NT2/D1 (cell line): ENCODE measurements at regions not wholly inside any gene's neighbourhood (a gene's known extent, or its start where the extent isn't known, plus 50 kb on each side); places are given as distances from the start of the nearest gene placed in this dataset.

ENCODE experiments used
- SUZ12 ChIP-seq: IDR thresholded peaks from 2 replicates; pipeline ENCODE4 v1.6.1; 2011; ENCODE audit not compliant: insufficient read length, insufficient read depth; ENCODE audit errors: extremely low read depth
- YY1 ChIP-seq: IDR thresholded peaks from 2 replicates; pipeline ENCODE4 v1.6.1; 2011; ENCODE audit not compliant: insufficient read length, insufficient read depth

DNA sequence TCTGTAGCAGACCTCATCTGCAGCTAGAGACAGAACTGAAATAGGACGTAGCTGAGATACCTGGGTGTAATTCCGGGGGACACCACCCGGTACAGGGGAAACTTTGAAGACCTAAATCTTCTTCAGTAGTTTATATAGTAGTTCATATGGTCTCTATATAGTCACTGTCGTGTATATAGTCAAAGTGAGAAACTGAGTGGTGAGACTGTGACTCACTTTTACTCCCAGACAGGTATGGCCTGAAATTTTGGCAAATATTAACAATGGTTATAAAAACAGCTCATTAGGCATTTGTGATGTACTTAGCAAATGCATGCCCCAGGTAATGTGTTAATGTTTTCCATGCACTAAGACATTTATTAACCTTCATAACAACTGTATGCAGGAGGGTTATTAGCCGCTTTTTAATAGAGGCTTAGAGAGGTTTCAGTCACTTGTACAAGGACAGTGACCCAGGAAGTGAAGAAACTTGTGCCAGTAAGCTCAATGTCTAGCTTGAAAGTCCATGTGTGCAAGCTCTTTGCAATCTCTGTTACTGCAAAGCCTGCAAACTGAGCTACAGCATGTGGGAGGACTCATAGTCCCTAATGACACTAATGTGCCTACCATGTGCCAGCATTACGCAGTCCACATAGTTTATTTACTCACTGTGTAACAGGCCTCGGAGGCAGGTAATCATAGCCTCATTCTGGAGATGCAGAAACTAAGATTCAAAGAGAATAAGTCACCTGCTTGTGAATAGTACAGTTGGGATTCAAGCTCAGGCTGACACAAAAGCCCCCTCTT, 165.4 kb upstream of the CHD6 start:
- TF ChIP-seq YY1 (no peak), SUZ12 (no peak)
